H9 (cell line): ENCODE measurements at regions not wholly inside any gene's neighbourhood (a gene's known extent, or its start where the extent isn't known, plus 50 kb on each side); places are given as distances from the start of the nearest gene placed in this dataset.

Experiments used
- DNase-seq: peaks from one replicate; pipeline ENCODE4 v3.0.0-alpha.2; 2017
- H2AFZ ChIP-seq: one replicate; pipeline ENCODE4 v1.6.1; 2013; ENCODE audit warnings: mild to moderate bottlenecking, low read length, control low read depth, moderate library complexity
- H2AK5ac ChIP-seq: 2 replicates; pipeline ENCODE4 v1.6.1; 2013; ENCODE audit warnings: low read length, control low read depth, mixed read lengths; ENCODE audit not compliant: insufficient read length
- H2BK120ac ChIP-seq: one replicate; pipeline ENCODE4 v1.6.1; 2013; ENCODE audit warnings: low read depth, mild to moderate bottlenecking, low read length, control low read depth, inconsistent platforms; ENCODE audit not compliant: poor library complexity, severe bottlenecking
- H2BK12ac ChIP-seq: 2 replicates; pipeline ENCODE4 v1.6.1; 2013; ENCODE audit warnings: low read length, control low read depth, mixed read lengths, low read depth; ENCODE audit not compliant: insufficient read length
- H2BK15ac ChIP-seq: 2 replicates; pipeline ENCODE4 v1.6.1; 2013; ENCODE audit warnings: low read depth, low read length, control low read depth
- H2BK20ac ChIP-seq: one replicate; pipeline ENCODE4 v1.6.1; 2013; ENCODE audit warnings: low read depth, mild to moderate bottlenecking, low read length, control low read depth, inconsistent platforms; ENCODE audit not compliant: poor library complexity, severe bottlenecking
- H2BK5ac ChIP-seq: 2 replicates; pipeline ENCODE4 v1.6.1; 2013; ENCODE audit warnings: low read length, control low read depth, mixed read lengths; ENCODE audit not compliant: insufficient read length
- H3K14ac ChIP-seq: 2 replicates; pipeline ENCODE4 v1.6.1; 2013; ENCODE audit warnings: low read length, control low read depth; ENCODE audit not compliant: insufficient read depth
- H3K18ac ChIP-seq: 2 replicates; pipeline ENCODE4 v1.6.1; 2013; ENCODE audit warnings: low read depth, mild to moderate bottlenecking, mixed read lengths, low read length, control low read depth; ENCODE audit not compliant: insufficient read length
- H3K23ac ChIP-seq: 2 replicates; pipeline ENCODE4 v1.6.1; 2013; ENCODE audit warnings: low read length, control low read depth, mixed read lengths, low read depth; ENCODE audit not compliant: insufficient read length
- H3K23me2 ChIP-seq: 2 replicates; pipeline ENCODE4 v1.6.1; 2013; ENCODE audit warnings: low read depth, mild to moderate bottlenecking, mixed read lengths, low read length, control low read depth; ENCODE audit not compliant: insufficient read length, poor library complexity, severe bottlenecking
- H3K27ac ChIP-seq: 2 replicates; pipeline ENCODE4 v1.5.1; 2013; ENCODE audit warnings: low read length, control low read depth, mixed read lengths, low read depth; ENCODE audit not compliant: insufficient read length
- H3K27me3 ChIP-seq: 2 replicates; pipeline ENCODE4 v1.6.1; 2013; ENCODE audit warnings: low read length, control low read depth, inconsistent platforms; ENCODE audit not compliant: insufficient read depth
- H3K4ac ChIP-seq: 2 replicates; pipeline ENCODE4 v1.6.1; 2013; ENCODE audit warnings: low read depth, mild to moderate bottlenecking, control low read depth, inconsistent platforms, low read length, moderate library complexity
- H3K4me1 ChIP-seq: 2 replicates; pipeline ENCODE4 v1.6.1; 2013; ENCODE audit warnings: low read length, control low read depth, inconsistent platforms; ENCODE audit not compliant: insufficient read depth
- H3K4me2 ChIP-seq: 2 replicates; pipeline ENCODE4 v1.6.1; 2013; ENCODE audit warnings: low read length, control low read depth, mixed read lengths; ENCODE audit not compliant: insufficient read length, insufficient read depth
- H3K56ac ChIP-seq: 2 replicates; pipeline ENCODE4 v1.6.1; 2013; ENCODE audit warnings: low read depth, mild to moderate bottlenecking, mixed read lengths, low read length, control low read depth; ENCODE audit not compliant: insufficient read length
- H3K79me1 ChIP-seq: 2 replicates; pipeline ENCODE4 v1.6.1; 2013; ENCODE audit warnings: low read depth, mild to moderate bottlenecking, moderate library complexity, low read length, control low read depth, inconsistent platforms; ENCODE audit not compliant: insufficient read depth, poor library complexity, severe bottlenecking
- H3K79me2 ChIP-seq: 2 replicates; pipeline ENCODE4 v1.6.1; 2013; ENCODE audit warnings: low read length, control low read depth, inconsistent platforms; ENCODE audit not compliant: insufficient read depth
- H3K9ac ChIP-seq: 2 replicates; pipeline ENCODE4 v1.6.1; 2013; ENCODE audit warnings: low read length, control low read depth, mixed read lengths; ENCODE audit not compliant: insufficient read length; ENCODE audit errors: extremely low read depth
- H3K9me3 ChIP-seq: one replicate; pipeline ENCODE4 v1.6.1; 2013; ENCODE audit warnings: low read depth, low read length, inconsistent platforms; ENCODE audit not compliant: control insufficient read depth
- H3T11ph ChIP-seq: one replicate; pipeline ENCODE4 v1.6.1; 2013; ENCODE audit warnings: mild to moderate bottlenecking, low read length, control low read depth, inconsistent platforms
- H4K20me1 ChIP-seq: one replicate; pipeline ENCODE4 v1.6.1; 2013; ENCODE audit not compliant: control insufficient read depth, insufficient read length, insufficient read depth
- H4K5ac ChIP-seq: 2 replicates; pipeline ENCODE4 v1.6.1; 2013; ENCODE audit warnings: low read depth, mild to moderate bottlenecking, mixed read lengths, low read length, control low read depth; ENCODE audit not compliant: insufficient read length
- H4K8ac ChIP-seq: replicated peaks from 2 replicates; pipeline ENCODE4 v1.6.1; 2013; ENCODE audit warnings: low read length, control low read depth, mixed read lengths, low read depth; ENCODE audit not compliant: insufficient read length
- H4K91ac ChIP-seq: 2 replicates; pipeline ENCODE4 v1.6.1; 2013; ENCODE audit warnings: low read depth, mild to moderate bottlenecking, moderate library complexity, mixed read lengths, low read length, control low read depth; ENCODE audit not compliant: insufficient read length
- H3K27ac Mint-ChIP-seq, 3 experiments: 2 replicates in 2 of 3; 3 replicates in 1 of 3; pipeline ENCODE4 v1.8.0; 2020 to 2021; ENCODE audit warnings: mixed read lengths in 3 of 3, mild to moderate bottlenecking in 1 of 3, moderate library complexity in 1 of 3
- H3K27me3 Mint-ChIP-seq: 2 replicates; pipeline ENCODE4 v1.8.0; 2021; ENCODE audit warnings: low read depth, mild to moderate bottlenecking, moderate library complexity, mixed read lengths
- H3K36me3 Mint-ChIP-seq, 3 experiments: 2 replicates in 2 of 3; 3 replicates in 1 of 3; pipeline ENCODE4 v1.8.0; 2020 to 2021; ENCODE audit warnings: low read depth in 3 of 3, mixed read lengths in 3 of 3; ENCODE audit not compliant: insufficient read depth in 1 of 3
- H3K4me1 Mint-ChIP-seq, 2 experiments: 2 replicates each; pipeline ENCODE4 v1.8.0; 2020; ENCODE audit warnings: mixed read lengths in 2 of 2
- H3K4me3 Mint-ChIP-seq, 2 experiments: 2 replicates in 1 of 2; 3 replicates in 1 of 2; pipeline ENCODE4 v1.8.0; 2020 to 2021; ENCODE audit warnings: mild to moderate bottlenecking in 2 of 2, mixed read lengths in 2 of 2, moderate library complexity in 1 of 2
- H3K9me3 Mint-ChIP-seq, 2 experiments: 2 replicates in 1 of 2; 3 replicates in 1 of 2; pipeline ENCODE4 v1.8.0; 2020; ENCODE audit warnings: mild to moderate bottlenecking in 2 of 2, mixed read lengths in 2 of 2, moderate library complexity in 1 of 2
- CTCF ChIP-seq: fragments of 200-600 bp; sonication (generic); conservative IDR thresholded peaks from 3 replicates; pipeline ENCODE4 v1.8.0; 2021; ENCODE audit warnings: antibody characterized with exemption, mild to moderate bottlenecking
- WGBS: extraction: QIAGEN DNeasy Blood & Tissue Kit; methylation state at CpG from one replicate; pipeline ENCODE4 v1.1.7; 2013; ENCODE audit warnings: missing lambda C conversion rate, low lambda C conversion rate, mixed read lengths; ENCODE audit not compliant: insufficient read length; ENCODE audit errors: extremely low coverage; 5-methylcytosine and 5-hydroxymethylcytosine counted together

- Histone ChIP-seq H3K56ac (no peak overlapping the region), H3K27me3 (no peaks in the 10 kb centered on the region), H3K9ac (no peak overlapping the region), H2BK15ac (no peak overlapping the region), H2AFZ (no peak overlapping the region), H4K8ac (no peak overlapping the region), H3T11ph (no peak overlapping the region), H2BK12ac (no peak overlapping the region), H3K9me3 (peaks cover 6% of the 10 kb centered on the region), H2BK5ac (no peak overlapping the region), H3K79me1 (no peaks in the 10 kb centered on the region), H3K27ac (no peak overlapping the region), H4K91ac (no peak overlapping the region), H3K18ac (no peak overlapping the region), H2AK5ac (no peak overlapping the region), H4K5ac (no peak overlapping the region), H3K79me2 (no peaks in the 10 kb centered on the region), H3K4me1 (no peaks in the 10 kb centered on the region), H4K20me1 (no peaks in the 10 kb centered on the region), H3K14ac (no peak overlapping the region), H3K23ac (no peak overlapping the region), H3K4me2 (no peak overlapping the region), H3K23me2 (no peaks in the 10 kb centered on the region), H3K4ac (no peak overlapping the region), H2BK20ac (no peak overlapping the region), H2BK120ac (no peak overlapping the region)
- DNase-seq: no peak
- WGBS: no CpG with 5 or more reads among the region's 17 CpGs
- no peak for TF ChIP-seq CTCF
- Mint-ChIP-seq H3K36me3 (no peaks in the 10 kb centered on the region), H3K4me3 (no peak overlapping the region; a peak in 1 of 5 replicates), H3K27ac (no peak overlapping the region), H3K27me3 (peaks cover 5% of the 10 kb centered on the region), H3K9me3 (peaks cover 6% of the 10 kb centered on the region in 2 experiments), H3K4me1 (peaks cover 4 to 12% of the 10 kb centered on the region in 2 experiments; a peak in 3 of 4 replicates)
Observed at GRCh38 chr1:30195424-30196134, 527.8 kb downstream of the MATN1 start.
